B cell (primary cell): ENCODE measurements at regions not wholly inside any gene's neighbourhood (a gene's known extent, or its start where the extent isn't known, plus 50 kb on each side); places are given as distances from the start of the nearest gene placed in this dataset.

Source experiments
- ATAC-seq: fragments of 200-7000 bp; cut with Tn5 transposase; one replicate; pipeline ENCODE4 v1.10.0; 2021; ENCODE audit warnings: low read depth, mild to moderate bottlenecking, moderate number of reproducible peaks, moderate library complexity
- CTCF ChIA-PET: fragments of 350-600 bp; sonication (Branson Sonifier 250); formaldehyde crosslinking; loops from one replicate; lab custom pipeline; 2021; ENCODE audit warnings: antibody characterized with exemption, inconsistent platforms; lab: Charles Lee
- POLR2A ChIA-PET: fragments of 350-600 bp; sonication (Branson Sonifier 250); formaldehyde crosslinking; loops from one replicate; lab custom pipeline; 2021; ENCODE audit warnings: antibody characterized with exemption; lab: Charles Lee
- DNase-seq: peaks from one replicate; pipeline ENCODE4 v3.0.0; 2013
- H2AFZ ChIP-seq: 2 replicates; pipeline ENCODE4 v1.6.1; 2012; ENCODE audit warnings: mild to moderate bottlenecking, low read depth, low read length; ENCODE audit not compliant: insufficient read depth, poor library complexity, severe bottlenecking
- H3K27ac ChIP-seq, 2 donors: 1 replicate in 1 of 2; 2 replicates in 1 of 2; pipeline ENCODE4 v1.5.1; 2012 to 2013; ENCODE audit warnings: low read length in 2 of 2, mild to moderate bottlenecking in 2 of 2, moderate library complexity in 1 of 2
- H3K27me3 ChIP-seq, 4 experiments: fragments of 200-600 bp in 1 of 4; sonication (generic) in 1 of 4; replicated peaks in 1 of 4; 1 replicate in 2 of 4; 2 replicates in 2 of 4; pipeline versions ENCODE4 v1.6.1 to v1.7.0; 2013 to 2016; ENCODE audit warnings: low read length in 3 of 4, mild to moderate bottlenecking in 2 of 4, mixed read lengths in 1 of 4, moderate library complexity in 1 of 4; ENCODE audit not compliant: insufficient read depth in 4 of 4, control insufficient read depth in 3 of 4; ENCODE audit errors: control extremely low read depth in 1 of 4
- H3K36me3 ChIP-seq, 2 experiments: replicated peaks in 1 of 2; 1 replicate in 1 of 2; 2 replicates in 1 of 2; pipeline versions ENCODE4 v1.6.1 to v1.7.1; 2013; ENCODE audit warnings: low read length in 1 of 2; ENCODE audit not compliant: insufficient read depth in 2 of 2, control insufficient read depth in 1 of 2; ENCODE audit errors: control extremely low read depth in 1 of 2, extremely low read depth in 1 of 2
- H3K4me1 ChIP-seq, 2 donors: fragments of 200-600 bp in 1 of 2; sonication (generic) in 1 of 2; 1 replicate in 1 of 2; 2 replicates in 1 of 2; pipeline versions ENCODE4 v1.5.1 to v1.6.1; 2013 to 2017; ENCODE audit warnings: low read length in 2 of 2; ENCODE audit not compliant: control insufficient read depth in 2 of 2, insufficient read depth in 2 of 2
- H3K4me2 ChIP-seq: replicated peaks from 2 replicates; pipeline ENCODE3; 2012; ENCODE audit warnings: mild to moderate bottlenecking, low read depth, low read length; ENCODE audit not compliant: poor library complexity, severe bottlenecking
- H3K4me3 ChIP-seq, 5 experiments: fragments of 200-600 bp in 1 of 5; sonication (generic) in 1 of 5; 1 replicate in 3 of 5; 2 replicates in 2 of 5; pipeline versions ENCODE4 v1.5.1 to v1.7.0; 2011 to 2016; ENCODE audit warnings: low read length in 4 of 5, mild to moderate bottlenecking in 4 of 5, low read depth in 2 of 5, control low read depth in 1 of 5, moderate library complexity in 1 of 5; ENCODE audit not compliant: insufficient read depth in 1 of 5; ENCODE audit errors: control extremely low read depth in 1 of 5, extremely low read depth in 1 of 5
- H3K79me2 ChIP-seq: fragments of 200-600 bp; sonication (generic); one replicate; pipeline ENCODE4 v1.6.0; 2016; ENCODE audit warnings: low read length; ENCODE audit not compliant: control insufficient read depth, insufficient read depth
- H3K9ac ChIP-seq: fragments of 200-600 bp; sonication (generic); 2 replicates; pipeline ENCODE4 v1.6.1; 2017; ENCODE audit warnings: mild to moderate bottlenecking, low read length, moderate library complexity
- H3K9me3 ChIP-seq, 3 donors: one replicate each; pipeline versions ENCODE4 v1.6.1 to v1.7.1; 2013; ENCODE audit warnings: low read length in 2 of 3; ENCODE audit not compliant: control insufficient read depth in 2 of 3, insufficient read depth in 1 of 3; ENCODE audit errors: control extremely low read depth in 1 of 3
- H4K20me1 ChIP-seq: 2 replicates; pipeline ENCODE4 v1.6.0; 2012; ENCODE audit warnings: mild to moderate bottlenecking, low read length; ENCODE audit not compliant: insufficient read depth, control insufficient read depth, poor library complexity, severe bottlenecking
- H3K27ac Mint-ChIP-seq: one replicate; pipeline ENCODE4 v1.8.0; 2021; ENCODE audit warnings: mixed read lengths
- H3K27me3 Mint-ChIP-seq: one replicate; pipeline ENCODE4 v1.8.0; 2021; ENCODE audit warnings: mixed read lengths
- H3K4me1 Mint-ChIP-seq: one replicate; pipeline ENCODE4 v1.8.0; 2021; ENCODE audit warnings: mixed read lengths
- H3K4me3 Mint-ChIP-seq: one replicate; pipeline ENCODE4 v1.8.0; 2021; ENCODE audit warnings: mixed read lengths
- H3K9me3 Mint-ChIP-seq: one replicate; pipeline ENCODE4 v1.8.0; 2022; ENCODE audit warnings: mixed read lengths; ENCODE audit not compliant: insufficient read depth
- EZH2 ChIP-seq: IDR thresholded peaks from 2 replicates; pipeline ENCODE4 v1.6.1; 2012; ENCODE audit warnings: borderline replicate concordance, low read depth, mild to moderate bottlenecking, moderate library complexity, low read length; ENCODE audit not compliant: insufficient read depth, poor library complexity, severe bottlenecking
- WGBS: methylation state at CpG from one replicate; pipeline ENCODE4 v1.1.5; 2013; ENCODE audit warnings: missing lambda C conversion rate; ENCODE audit not compliant: insufficient coverage; 5-methylcytosine and 5-hydroxymethylcytosine counted together
- intact Hi-C: fragments of 100-400 bp; cut with micrococcal nuclease; formaldehyde crosslinking; loops from one replicate; pipeline ENCODE4 v1.10.0; 2022
- TF ChIP-seq, protein P1 (sequence below): fragments of 200-600 bp; IDR thresholded peaks from one replicate; pipeline ENCODE4 v1.8.0; 2022; ENCODE audit warnings: antibody characterized with exemption, mild to moderate bottlenecking

DNA sequence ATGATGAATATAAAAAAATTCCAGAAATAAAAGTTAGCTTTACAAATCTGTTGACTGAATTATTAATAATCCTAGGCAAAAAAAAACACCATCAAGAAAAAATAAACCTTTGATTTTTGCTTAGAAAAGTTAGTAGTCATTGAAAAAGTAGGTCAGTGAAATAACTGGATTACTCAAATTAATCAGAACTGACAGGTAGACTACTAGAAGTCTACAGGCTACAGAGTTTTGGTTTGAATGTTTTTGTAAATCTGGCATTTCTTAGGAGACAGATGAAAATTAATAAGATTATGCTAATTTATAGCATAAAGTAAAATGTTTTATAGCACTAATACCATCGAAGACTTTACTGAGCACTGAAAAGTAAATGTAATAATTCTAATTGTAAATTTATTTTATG lies 511.9 kb downstream of the PTPRC start:
- Histone ChIP-seq H3K27me3 (peaks cover 0 to 79% (median 27%) of the 10 kb centered on the region in 4 experiments), H4K20me1 (no peaks in the 10 kb centered on the region), H3K4me3 (no peak overlapping the region), H3K9me3 (peaks cover 0 to 1% (median 0%) of the 10 kb centered on the region in 3 donors), H3K27ac (no peak overlapping the region), H2AFZ (no peak overlapping the region), H3K36me3 (no peaks in the 10 kb centered on the region), H3K4me2 (no peak overlapping the region), H3K79me2 (no peaks in the 10 kb centered on the region), H3K4me1 (peaks cover 8 to 19% of the 10 kb centered on the region in 2 donors), H3K9ac (no peak overlapping the region)
- TF ChIP-seq EZH2 = no peak
- TF ChIP-seq, protein P1, sequence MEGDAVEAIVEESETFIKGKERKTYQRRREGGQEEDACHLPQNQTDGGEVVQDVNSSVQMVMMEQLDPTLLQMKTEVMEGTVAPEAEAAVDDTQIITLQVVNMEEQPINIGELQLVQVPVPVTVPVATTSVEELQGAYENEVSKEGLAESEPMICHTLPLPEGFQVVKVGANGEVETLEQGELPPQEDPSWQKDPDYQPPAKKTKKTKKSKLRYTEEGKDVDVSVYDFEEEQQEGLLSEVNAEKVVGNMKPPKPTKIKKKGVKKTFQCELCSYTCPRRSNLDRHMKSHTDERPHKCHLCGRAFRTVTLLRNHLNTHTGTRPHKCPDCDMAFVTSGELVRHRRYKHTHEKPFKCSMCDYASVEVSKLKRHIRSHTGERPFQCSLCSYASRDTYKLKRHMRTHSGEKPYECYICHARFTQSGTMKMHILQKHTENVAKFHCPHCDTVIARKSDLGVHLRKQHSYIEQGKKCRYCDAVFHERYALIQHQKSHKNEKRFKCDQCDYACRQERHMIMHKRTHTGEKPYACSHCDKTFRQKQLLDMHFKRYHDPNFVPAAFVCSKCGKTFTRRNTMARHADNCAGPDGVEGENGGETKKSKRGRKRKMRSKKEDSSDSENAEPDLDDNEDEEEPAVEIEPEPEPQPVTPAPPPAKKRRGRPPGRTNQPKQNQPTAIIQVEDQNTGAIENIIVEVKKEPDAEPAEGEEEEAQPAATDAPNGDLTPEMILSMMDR = no peak
- ChIA-PET CTCF (no interaction called here), POLR2A (no interaction called here)
- H3K27me3 Mint-ChIP-seq = peaks cover 67% of the 10 kb centered on the region
- WGBS = no CpG with 5 or more reads among the region's 1 CpG
- no peak overlapping the region for H3K4me3 Mint-ChIP-seq
- no peaks in the 10 kb centered on the region for H3K9me3 Mint-ChIP-seq
- intact Hi-C loops = no loop called here
- no peak overlapping the region for H3K27ac Mint-ChIP-seq
- no peak for DNase-seq
- no peak for ATAC-seq
- peaks cover 17% of the 10 kb centered on the region for H3K4me1 Mint-ChIP-seq

DNA sequence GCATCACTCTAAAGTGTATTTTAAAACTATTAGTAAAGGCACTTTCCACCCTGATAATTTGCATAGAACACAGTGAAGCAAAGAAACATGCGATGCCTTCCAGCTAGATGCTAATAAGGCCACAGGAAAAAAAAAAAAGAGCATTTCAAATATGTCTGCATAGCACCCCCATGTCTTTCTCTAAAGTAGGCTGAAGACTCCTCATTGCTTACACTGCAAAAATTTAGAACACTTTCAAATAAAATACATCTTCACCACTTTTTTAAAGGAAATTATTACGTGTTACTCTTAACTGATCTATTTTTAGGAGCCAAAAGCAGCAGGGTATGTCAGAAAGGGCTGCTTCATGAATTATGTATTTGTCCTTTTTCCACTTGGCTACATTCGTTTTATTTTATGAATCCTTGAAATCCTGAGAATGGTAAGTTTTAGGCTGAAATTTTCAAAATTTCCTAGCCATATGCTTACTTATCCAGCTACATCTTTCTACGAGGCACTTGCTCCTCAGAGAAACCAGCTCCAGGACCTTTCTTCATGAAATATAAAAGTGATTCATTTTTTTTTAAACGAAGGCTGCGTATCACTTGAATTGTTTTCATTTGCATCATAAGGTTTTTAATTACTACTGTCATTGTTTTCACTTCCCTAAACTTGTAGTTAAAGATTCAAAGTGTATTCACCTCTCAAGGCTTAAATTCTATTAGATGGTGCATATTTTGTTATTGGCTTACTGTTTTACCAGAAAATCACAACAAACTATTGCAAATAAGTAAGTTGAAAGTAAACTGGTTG lies 513.0 kb downstream of the PTPRC start:
- Mint-ChIP-seq H3K27me3 (peaks cover 65% of the 10 kb centered on the region), H3K4me1 (peaks cover 17% of the 10 kb centered on the region), H3K4me3 (peak overlapping the region; percentile 56), H3K9me3 (no peaks in the 10 kb centered on the region), H3K27ac (no peak overlapping the region)
- peak; percentile 63 for DNase-seq
- TF ChIP-seq, protein P1 = no peak
- TF ChIP-seq EZH2 = no peak
- no CpG with 5 or more reads among the region's 6 CpGs for WGBS
- ChIA-PET POLR2A (no interaction called here), CTCF (interaction anchor here (0.6 kb wide), 1 partner anchor 328 kb away, joined by 3 read pairs; no protein-coding TSS in a partner anchor)
- ATAC-seq = peak; percentile 53
- Histone ChIP-seq H4K20me1 (no peaks in the 10 kb centered on the region), H3K4me3 (peak overlapping the region in 1 of 5 experiments; percentile 20), H3K27me3 (peaks cover 0 to 76% (median 26%) of the 10 kb centered on the region in 4 experiments), H2AFZ (no peak overlapping the region), H3K79me2 (no peaks in the 10 kb centered on the region), H3K9me3 (peaks cover 0 to 1% (median 0%) of the 10 kb centered on the region in 3 donors), H3K27ac (no peak overlapping the region), H3K9ac (no peak overlapping the region), H3K4me2 (peak overlapping the region; percentile 53), H3K36me3 (no peaks in the 10 kb centered on the region), H3K4me1 (peaks cover 8 to 19% of the 10 kb centered on the region in 2 donors)
- intact Hi-C loops = no loop called here
